ENCODE measurements at regions not wholly inside any gene's neighbourhood (a gene's known extent, or its start where the extent isn't known, plus 50 kb on each side); places are given as distances from the start of the nearest gene placed in this dataset.

GRCh38 chr10:121411004-121411403, 187.2 kb downstream of the FGFR2 start:
- H3K9me3 ChIP-seq = no peaks in the 10 kb centered on the region
- H3K36me3 ChIP-seq (ENCODE audit: control insufficient read depth, insufficient read depth, low read length) = no peaks in the 10 kb centered on the region
- ChIA-PET POLR2A (no interaction called here), CTCF (no interaction called here)
- H3K4me3 ChIP-seq (ENCODE audit: low read depth, low read length) = no peak overlapping the region
- intact Hi-C loops (cut with micrococcal nuclease; ENCODE audit: unreplicated experiment) = no loop called here
- TF ChIP-seq CTCF (IDR thresholded peaks at IDR 0.05; ENCODE audit: insufficient read depth in 1 of 2, low read depth in 1 of 2, low read length in 1 of 2, severe bottlenecking in 1 of 2, unreplicated experiment in 1 of 2) = no peak
- Mint-ChIP-seq H3K27ac (ENCODE audit: unreplicated experiment) (no peak overlapping the region), H3K4me1 (ENCODE audit: low read depth, unreplicated experiment) (no peaks in the 10 kb centered on the region), H3K4me3 (ENCODE audit: unreplicated experiment) (no peak overlapping the region), H3K36me3 (ENCODE audit: insufficient read depth, unreplicated experiment) (no peaks in the 10 kb centered on the region), H3K9me3 (ENCODE audit: unreplicated experiment) (peaks cover 12% of the 10 kb centered on the region), H3K27me3 (ENCODE audit: insufficient read depth, unreplicated experiment) (no peaks in the 10 kb centered on the region)
- DNase-seq = no peak
- H3K4me1 ChIP-seq = peaks cover 6% of the 10 kb centered on the region; the same call in 1 of the 2 replicates
- BruUV-seq (replicated peaks) = no TSS peak
- no peaks in the 10 kb centered on the region for H3K27me3 ChIP-seq (replicated peaks; ENCODE audit: control insufficient read depth, insufficient read depth, low read length)

- Histone ChIP-seq H3K36me3 (ENCODE audit: control insufficient read depth, insufficient read depth, low read length) (no peaks in the 10 kb centered on the region), H3K4me1 (peaks cover 18% of the 10 kb centered on the region), H3K9me3 (no peaks in the 10 kb centered on the region), H3K4me3 (ENCODE audit: low read depth, low read length) (no peak overlapping the region), H3K27me3 (replicated peaks; ENCODE audit: control insufficient read depth, insufficient read depth, low read length) (no peaks in the 10 kb centered on the region)
- Mint-ChIP-seq H3K27ac (ENCODE audit: unreplicated experiment) (no peak overlapping the region), H3K4me3 (ENCODE audit: unreplicated experiment) (no peak overlapping the region), H3K36me3 (ENCODE audit: insufficient read depth, unreplicated experiment) (no peaks in the 10 kb centered on the region), H3K4me1 (ENCODE audit: low read depth, unreplicated experiment) (peaks cover 11% of the 10 kb centered on the region), H3K27me3 (ENCODE audit: insufficient read depth, unreplicated experiment) (no peaks in the 10 kb centered on the region), H3K9me3 (ENCODE audit: unreplicated experiment) (peaks cover 19% of the 10 kb centered on the region)
- intact Hi-C loops (cut with micrococcal nuclease; ENCODE audit: unreplicated experiment) = no loop called here
- POLR2A ChIA-PET = no interaction called here
- BruUV-seq (replicated peaks) = no TSS peak
- no peak for DNase-seq
- no peak for TF ChIP-seq CTCF (IDR thresholded peaks at IDR 0.05; ENCODE audit: insufficient read depth in 1 of 2, low read depth in 1 of 2, low read length in 1 of 2, severe bottlenecking in 1 of 2, unreplicated experiment in 1 of 2)
- CTCF ChIA-PET = no interaction called here
Observed at GRCh38 chr10:121413951-121414350, 184.3 kb downstream of the FGFR2 start.

- intact Hi-C loops (cut with micrococcal nuclease; ENCODE audit: unreplicated experiment) = no loop called here
- CTCF ChIA-PET = interaction anchor here (0.7 kb wide), 1 partner anchor 97 kb away, joined by 3 read pairs; no protein-coding TSS in a partner anchor
Observed at GRCh38 chr10:121414366-121415062, 183.7 kb downstream of the FGFR2 start.

More at GRCh38 chr10:121414366-121415062, 183.7 kb downstream of the FGFR2 start:
- Mint-ChIP-seq H3K27ac (ENCODE audit: unreplicated experiment) (no peak overlapping the region), H3K27me3 (ENCODE audit: insufficient read depth, unreplicated experiment) (no peaks in the 10 kb centered on the region), H3K9me3 (ENCODE audit: unreplicated experiment) (peaks cover 19% of the 10 kb centered on the region), H3K4me3 (ENCODE audit: unreplicated experiment) (no peak overlapping the region), H3K36me3 (ENCODE audit: insufficient read depth, unreplicated experiment) (no peaks in the 10 kb centered on the region), H3K4me1 (ENCODE audit: low read depth, unreplicated experiment) (peaks cover 14% of the 10 kb centered on the region)
- BruUV-seq (replicated peaks) = no TSS peak
- Histone ChIP-seq H3K4me1 (peaks cover 20% of the 10 kb centered on the region), H3K27me3 (replicated peaks; ENCODE audit: control insufficient read depth, insufficient read depth, low read length) (no peaks in the 10 kb centered on the region), H3K4me3 (ENCODE audit: low read depth, low read length) (no peak overlapping the region), H3K9me3 (no peaks in the 10 kb centered on the region), H3K36me3 (ENCODE audit: control insufficient read depth, insufficient read depth, low read length) (no peaks in the 10 kb centered on the region)
- POLR2A ChIA-PET = interaction anchor here (0.5 kb wide), 1 partner anchor 522 kb away, joined by 5 read pairs; no protein-coding TSS in a partner anchor
- no peak for DNase-seq
- TF ChIP-seq CTCF (IDR thresholded peaks at IDR 0.05; ENCODE audit: insufficient read depth in 1 of 2, low read depth in 1 of 2, low read length in 1 of 2, severe bottlenecking in 1 of 2, unreplicated experiment in 1 of 2) = no peak
